Stomach (tissue), 4 donors: ENCODE measurements at regions not wholly inside any gene's neighbourhood (a gene's known extent, or its start where the extent isn't known, plus 50 kb on each side); places are given as distances from the start of the nearest gene placed in this dataset.

Source experiments
- CTCF ChIP-seq, 7 experiments: fragments of 450-650 bp in 4 of 7; fragments of 200-600 bp in 3 of 7; sonication (generic) in 3 of 7; IDR thresholded peaks; one replicate each; pipeline ENCODE4 v1.5.1; 2016 to 2019; ENCODE audit warnings: antibody characterized with exemption in 7 of 7, control low read depth in 2 of 7, mild to moderate bottlenecking in 1 of 7
- POLR2A ChIP-seq, 4 donors: fragments of 450-650 bp; IDR thresholded peaks; one replicate each; pipeline ENCODE4 v1.6.1; 2016; ENCODE audit warnings: antibody characterized with exemption in 4 of 4, control low read depth in 2 of 4, mild to moderate bottlenecking in 1 of 4, moderate library complexity in 1 of 4
- POLR2AphosphoS5 ChIP-seq, 3 donors: sonication (generic); formaldehyde crosslinking; IDR thresholded peaks; one replicate each; pipeline ENCODE4 v1.6.1; 2016; ENCODE audit warnings: antibody characterized with exemption in 3 of 3

GRCh38 chr10:31584098-31584631, 265.1 kb downstream of the ZEB1 start:
- TF ChIP-seq CTCF (IDR thresholded peaks at IDR 0.05) (no peak), POLR2A (IDR thresholded peaks at IDR 0.05) (no peak), POLR2AphosphoS5 (IDR thresholded peaks at IDR 0.05) (no peak)
